GM12878 (cell line): ENCODE measurements at regions not wholly inside any gene's neighbourhood (a gene's known extent, or its start where the extent isn't known, plus 50 kb on each side); places are given as distances from the start of the nearest gene placed in this dataset.

ENCODE experiments used
- ATAC-seq: fragments of 200-7000 bp; cut with Tn5 transposase; 3 replicates; pipeline ENCODE4 v1.9.1; 2020; ENCODE audit warnings: mild to moderate bottlenecking, moderate library complexity
- BruUV-seq: library from RNA; stranded (reverse); fragments of 400-500 nt; replicated peaks from 2 replicates; lab custom pipeline; 2021; lab: Mats Ljungman, UMichigan
- CTCF ChIA-PET: fragments of 300-600 bp; sonication (Branson Sonifier 250); formaldehyde crosslinking; extraction: SDS; loops from one replicate; lab custom pipeline; 2021; ENCODE audit warnings: inconsistent platforms; lab: Yijun Ruan, JAX
- POLR2A ChIA-PET: fragments of 350-600 bp; formaldehyde crosslinking; extraction: SDS; loops from one replicate; lab custom pipeline; 2021; ENCODE audit warnings: inconsistent platforms; lab: Charles Lee
- RAD21 ChIA-PET: fragments of 300-600 bp; sonication (Branson Sonifier 250); formaldehyde crosslinking; loops from one replicate; lab custom pipeline; 2023; ENCODE audit warnings: antibody characterized with exemption; ENCODE audit not compliant: unreplicated experiment; lab: Charles Lee
- SMC1A ChIA-PET: fragments of 300-600 bp; sonication (Branson Sonifier 250); formaldehyde crosslinking; loops from one replicate; lab custom pipeline; 2023; ENCODE audit not compliant: unreplicated experiment, uncharacterized antibody; lab: Charles Lee
- DNase-seq: peaks from one replicate; pipeline ENCODE4 v3.0.0-alpha.2; 2011; ENCODE audit warnings: low read depth, low spot score
- FAIRE-seq: peaks from 3 replicates; lab custom pipeline; 2011; peaks lifted over from hg19 to GRCh38; lab: Jason Lieb, UNC
- H2AFZ ChIP-seq: 2 replicates; pipeline ENCODE4 v1.6.0; 2011; ENCODE audit warnings: low read depth, low read length, control low read depth; ENCODE audit not compliant: control insufficient read depth
- H3K27ac ChIP-seq: 2 replicates; pipeline ENCODE4 v1.5.1; 2011; ENCODE audit warnings: control low read depth; ENCODE audit not compliant: control insufficient read depth, insufficient read depth
- H3K27me3 ChIP-seq, 2 experiments: replicated peaks in 1 of 2; 2 replicates each; pipeline versions ENCODE4 v1.6.0 to v1.6.1; 2011; ENCODE audit warnings: low read length in 1 of 2; ENCODE audit not compliant: control insufficient read depth in 2 of 2, insufficient read depth in 2 of 2
- H3K36me3 ChIP-seq, 2 experiments: 2 replicates each; pipeline ENCODE4 v1.5.1; 2011; ENCODE audit warnings: low read length in 1 of 2; ENCODE audit not compliant: control insufficient read depth in 2 of 2, insufficient read depth in 2 of 2
- H3K4me1 ChIP-seq: 2 replicates; pipeline ENCODE4 v1.6.1; 2011; ENCODE audit warnings: mild to moderate bottlenecking, low read length, moderate library complexity, mixed read lengths; ENCODE audit not compliant: control insufficient read depth, insufficient read depth
- H3K4me2 ChIP-seq: 2 replicates; pipeline ENCODE4 v1.6.0; 2011; ENCODE audit warnings: control low read depth; ENCODE audit not compliant: control insufficient read depth, insufficient read depth
- H3K4me3 ChIP-seq: fragments of 200-600 bp; sonication (generic); 2 replicates; pipeline ENCODE4 v1.5.1; 2016
- H3K79me2 ChIP-seq: 2 replicates; pipeline ENCODE4 v1.6.0; 2011; ENCODE audit warnings: low read length; ENCODE audit not compliant: control insufficient read depth, insufficient read depth
- H3K9ac ChIP-seq: 2 replicates; pipeline ENCODE4 v1.8.0; 2011; ENCODE audit warnings: low read length, control low read depth, mixed read lengths; ENCODE audit not compliant: control insufficient read depth, insufficient read depth
- H3K9me3 ChIP-seq: replicated peaks from 3 replicates; pipeline ENCODE4 v1.5.1; 2011; ENCODE audit warnings: mild to moderate bottlenecking, low read length; ENCODE audit not compliant: control insufficient read depth, insufficient read depth
- H4K20me1 ChIP-seq: 2 replicates; pipeline ENCODE4 v1.6.0; 2011; ENCODE audit not compliant: control insufficient read depth, insufficient read depth
- CBX3 ChIP-seq: fragments of 200-600 bp; sonication (generic); IDR thresholded peaks from 2 replicates; pipeline ENCODE4 v1.6.1; 2016; ENCODE audit warnings: low read depth, borderline replicate concordance
- CHD2 ChIP-seq: IDR thresholded peaks from 2 replicates; pipeline ENCODE4 v1.6.1; 2011; ENCODE audit warnings: low read depth, low read length, improper control_type of control experiment, borderline replicate concordance
- CREM ChIP-seq: IDR thresholded peaks from 2 replicates; pipeline ENCODE4 v1.6.1; 2014; ENCODE audit warnings: antibody characterized with exemption, low read depth
- DPF2 ChIP-seq: fragments of 450-650 bp; IDR thresholded peaks from 2 replicates; pipeline ENCODE4 v1.6.1; 2017; ENCODE audit warnings: mild to moderate bottlenecking
- EZH2 ChIP-seq: IDR thresholded peaks from 2 replicates; pipeline ENCODE4 v1.6.1; 2012; ENCODE audit warnings: low read depth, mild to moderate bottlenecking, control low read depth, inconsistent platforms, low read length, borderline replicate concordance; ENCODE audit not compliant: control insufficient read depth
- GABPA ChIP-seq: IDR thresholded peaks from 2 replicates; pipeline ENCODE4 v1.6.1; 2014; ENCODE audit warnings: antibody characterized with exemption, low read depth, mild to moderate bottlenecking, inconsistent platforms
- HDAC6 ChIP-seq: fragments of 200-600 bp; sonication (generic); IDR thresholded peaks from one replicate; pipeline ENCODE4 v1.8.0; 2017; ENCODE audit warnings: antibody characterized with exemption; ENCODE audit not compliant: unreplicated experiment
- IRF4 ChIP-seq: IDR thresholded peaks from 2 replicates; pipeline ENCODE4 v1.6.1; 2011; ENCODE audit warnings: low read depth, low read length
- JUND ChIP-seq: IDR thresholded peaks from 2 replicates; pipeline ENCODE4 v1.6.1; 2012; ENCODE audit warnings: low read depth, mild to moderate bottlenecking, low read length, improper control_type of control experiment, moderate library complexity
- NR2C1 ChIP-seq: fragments of 450-650 bp; IDR thresholded peaks from 2 replicates; pipeline ENCODE4 v1.6.1; 2017; ENCODE audit warnings: antibody characterized with exemption, mild to moderate bottlenecking, moderate library complexity
- NR2F1 ChIP-seq: fragments of 450-650 bp; conservative IDR thresholded peaks from 2 replicates; pipeline ENCODE4 v1.6.1; 2017; ENCODE audit warnings: mild to moderate bottlenecking
- POLR2A ChIP-seq: IDR thresholded peaks from 2 replicates; pipeline ENCODE4 v1.6.1; 2011; ENCODE audit warnings: low read depth, mild to moderate bottlenecking, low read length
- RCOR1 ChIP-seq: conservative IDR thresholded peaks from 2 replicates; pipeline ENCODE4 v1.6.1; 2012; ENCODE audit warnings: low read depth, low read length, improper control_type of control experiment
- SIX5 ChIP-seq: IDR thresholded peaks from 2 replicates; pipeline ENCODE4 v1.6.1; 2011; ENCODE audit warnings: mild to moderate bottlenecking, low read depth, low read length, moderate library complexity; ENCODE audit not compliant: severe bottlenecking
- WGBS: methylation state at CpG from one replicate; pipeline ENCODE4 v1.1.6; 2016; ENCODE audit warnings: low lambda C conversion rate; ENCODE audit not compliant: insufficient replicate concordance, insufficient coverage; ENCODE audit errors: missing lambda C conversion rate; 5-methylcytosine and 5-hydroxymethylcytosine counted together
- in situ Hi-C: fragments of 300-500 bp; cut with MboI; formaldehyde crosslinking; loops from 9 replicates; pipeline ENCODE4 v1.14.3; 2018; ENCODE audit warnings: mixed read lengths
- intact Hi-C: fragments of 100-400 bp; cut with micrococcal nuclease; formaldehyde crosslinking; loops from one replicate; pipeline ENCODE4 v1.14.2; 2022; ENCODE audit not compliant: unreplicated experiment
- TF ChIP-seq, protein P1 (sequence below): fragments of 450-650 bp; IDR thresholded peaks from 2 replicates; pipeline ENCODE4 v1.6.1; 2014; ENCODE audit warnings: mild to moderate bottlenecking
- TF ChIP-seq, protein P2 (sequence below): IDR thresholded peaks from 2 replicates; pipeline ENCODE4 v1.6.1; 2011; ENCODE audit warnings: borderline replicate concordance, low read depth, mild to moderate bottlenecking, moderate library complexity, mixed read lengths, low read length; ENCODE audit not compliant: insufficient read depth; ENCODE audit errors: extremely low read length

DNA sequence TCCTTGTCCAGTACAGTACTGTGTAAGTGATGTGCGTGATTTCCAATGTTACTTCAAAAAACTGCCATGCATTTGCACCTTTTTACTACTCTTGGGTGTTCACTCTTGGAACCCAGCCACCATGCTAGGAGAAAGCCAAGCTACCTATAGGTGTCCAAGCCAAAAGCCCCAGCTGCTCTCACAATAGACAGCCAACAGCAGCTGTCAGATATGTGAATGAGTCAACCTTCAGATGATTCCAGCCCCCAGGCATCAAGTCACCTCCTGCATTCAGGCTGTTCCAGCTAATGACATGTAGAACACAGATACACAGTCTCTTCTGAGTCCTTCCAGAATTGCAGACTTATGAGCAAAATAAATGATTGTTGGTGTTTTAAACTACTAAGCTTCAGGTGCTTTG lies 417.7 kb upstream of the TGFBR2 start:
- no peaks in the 10 kb centered on the region for H3K79me2 ChIP-seq
- WGBS, result 0% methylated on average over 1 of the region's 1 CpG
- H3K4me1 ChIP-seq, result no peaks in the 10 kb centered on the region
- no peak for FAIRE-seq
- H2AFZ ChIP-seq, result no peak overlapping the region
- no peaks in the 10 kb centered on the region for H3K9me3 ChIP-seq
- ChIA-PET POLR2A (no interaction called here), RAD21 (interaction anchor here (1.0 kb wide), 1 partner anchor 10 kb away, joined by 5 read pairs; no protein-coding TSS in a partner anchor), SMC1A (interaction anchor here (1.1 to 1.7 kb wide), 3 partner anchors 9 to 380 kb away, joined by 3 to 4 read pairs (median 3); no protein-coding TSS in a partner anchor), CTCF (interaction anchor here (0.9 to 5.2 kb wide), 2 partner anchors 10 to 146 kb away, joined by 3 to 31 read pairs; no protein-coding TSS in a partner anchor)
- no peak for ATAC-seq
- no peaks in the 10 kb centered on the region for H4K20me1 ChIP-seq
- H3K9ac ChIP-seq, result no peak overlapping the region
- no peak overlapping the region for H3K4me3 ChIP-seq
- BruUV-seq, result no TSS peak
- H3K27me3 ChIP-seq, result no peaks in the 10 kb centered on the region
- no peak for DNase-seq
- TF ChIP-seq CREM (no peak), RCOR1 (no peak), GABPA (no peak), NR2F1 (no peak), IRF4 (no peak)
- no peaks in the 10 kb centered on the region for H3K36me3 ChIP-seq
- H3K4me2 ChIP-seq, result no peak overlapping the region
- intact Hi-C loops (no loop called here), in situ Hi-C loops (loop anchor here (25.0 kb wide), 1 partner anchor 1276 kb away; no protein-coding TSS in a partner anchor)
- H3K27ac ChIP-seq, result no peak overlapping the region

DNA sequence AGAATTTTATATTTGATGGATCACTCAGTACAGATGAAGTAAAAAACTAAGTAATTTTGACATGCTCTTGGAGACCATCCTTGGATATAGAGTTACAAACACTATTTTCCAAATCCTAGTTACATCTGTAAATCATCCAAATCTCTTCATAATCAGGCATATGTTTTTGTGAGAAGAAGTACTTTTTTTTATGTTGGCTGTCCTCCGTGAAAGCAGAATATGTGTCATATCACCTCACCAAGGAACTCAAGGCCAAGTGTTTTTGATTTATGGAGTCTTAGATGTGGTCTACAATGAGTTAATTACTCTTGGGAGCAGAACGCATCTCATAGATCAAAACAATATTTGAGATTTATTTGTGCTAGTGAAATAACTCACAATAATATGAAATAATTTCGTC lies 416.5 kb upstream of the TGFBR2 start:
- H3K9ac ChIP-seq, result no peak overlapping the region
- H3K27ac ChIP-seq, result no peak overlapping the region
- no TSS peak for BruUV-seq
- SMC1A ChIA-PET, result no interaction called here
- H4K20me1 ChIP-seq, result no peaks in the 10 kb centered on the region
- no peak overlapping the region for H3K4me3 ChIP-seq
- POLR2A ChIA-PET, result no interaction called here
- CTCF ChIA-PET, result no interaction called here
- H3K79me2 ChIP-seq, result no peaks in the 10 kb centered on the region
- intact Hi-C loops (no loop called here), in situ Hi-C loops (loop anchor here (10.0 to 25.0 kb wide), 2 partner anchors 1278 to 1715 kb away; no protein-coding TSS in a partner anchor)
- no peak overlapping the region for H2AFZ ChIP-seq
- WGBS, result 56% methylated on average over 3 of the region's 3 CpGs
- no peak overlapping the region for H3K4me2 ChIP-seq
- DNase-seq (no peak), FAIRE-seq (no peak), ATAC-seq (no peak)
- RAD21 ChIA-PET, result no interaction called here
- no peaks in the 10 kb centered on the region for H3K27me3 ChIP-seq
- no peaks in the 10 kb centered on the region for H3K4me1 ChIP-seq
- no peaks in the 10 kb centered on the region for H3K36me3 ChIP-seq
- H3K9me3 ChIP-seq, result no peaks in the 10 kb centered on the region
- TF ChIP-seq CBX3, result no peak
- TF ChIP-seq, protein P1, sequence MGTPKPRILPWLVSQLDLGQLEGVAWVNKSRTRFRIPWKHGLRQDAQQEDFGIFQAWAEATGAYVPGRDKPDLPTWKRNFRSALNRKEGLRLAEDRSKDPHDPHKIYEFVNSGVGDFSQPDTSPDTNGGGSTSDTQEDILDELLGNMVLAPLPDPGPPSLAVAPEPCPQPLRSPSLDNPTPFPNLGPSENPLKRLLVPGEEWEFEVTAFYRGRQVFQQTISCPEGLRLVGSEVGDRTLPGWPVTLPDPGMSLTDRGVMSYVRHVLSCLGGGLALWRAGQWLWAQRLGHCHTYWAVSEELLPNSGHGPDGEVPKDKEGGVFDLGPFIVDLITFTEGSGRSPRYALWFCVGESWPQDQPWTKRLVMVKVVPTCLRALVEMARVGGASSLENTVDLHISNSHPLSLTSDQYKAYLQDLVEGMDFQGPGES, result no peak
- no peak for TF ChIP-seq JUND
- TF ChIP-seq, protein P2, sequence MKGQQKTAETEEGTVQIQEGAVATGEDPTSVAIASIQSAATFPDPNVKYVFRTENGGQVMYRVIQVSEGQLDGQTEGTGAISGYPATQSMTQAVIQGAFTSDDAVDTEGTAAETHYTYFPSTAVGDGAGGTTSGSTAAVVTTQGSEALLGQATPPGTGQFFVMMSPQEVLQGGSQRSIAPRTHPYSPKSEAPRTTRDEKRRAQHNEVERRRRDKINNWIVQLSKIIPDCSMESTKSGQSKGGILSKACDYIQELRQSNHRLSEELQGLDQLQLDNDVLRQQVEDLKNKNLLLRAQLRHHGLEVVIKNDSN, result no peak
- no peak for TF ChIP-seq NR2C1
- no peak for TF ChIP-seq GABPA
- no peak for TF ChIP-seq POLR2A
- no peak for TF ChIP-seq HDAC6
- TF ChIP-seq DPF2, result no peak
- TF ChIP-seq EZH2, result no peak
- TF ChIP-seq SIX5, result no peak
- no peak for TF ChIP-seq CHD2
